K562 (cell line): ENCODE measurements at regions not wholly inside any gene's neighbourhood (a gene's known extent, or its start where the extent isn't known, plus 50 kb on each side); places are given as distances from the start of the nearest gene placed in this dataset.

Experiments
- CEBPB ChIP-seq: fragments of 450-650 bp; IDR thresholded peaks from 2 replicates; pipeline ENCODE4 v1.6.1; 2016; ENCODE audit warnings: missing genetic modification characterization, missing compliant biosample characterization
- DLX4 ChIP-seq: fragments of 250-450 bp; sonication (Bioruptor Pico); IDR thresholded peaks from 2 replicates; pipeline ENCODE4 v1.6.1; 2021; ENCODE audit warnings: mild to moderate bottlenecking
- GTF2E2 ChIP-seq: fragments of 200-800 bp; sonication (Bioruptor generic); IDR thresholded peaks from 2 replicates; pipeline ENCODE4 v1.6.1; 2016; ENCODE audit warnings: missing genetic modification characterization, missing compliant biosample characterization
- MLX ChIP-seq, 2 experiments: fragments of 450-650 bp in 1 of 2; sonication (generic) in 1 of 2; formaldehyde crosslinking; conservative IDR thresholded peaks; 2 replicates each; pipeline versions ENCODE4 v1.4.0 to v1.8.1; 2020 to 2022; ENCODE audit warnings: mild to moderate bottlenecking in 1 of 2, missing genetic modification reagents in 1 of 2
- POLR2A ChIP-seq: fragments of 450-650 bp; conservative IDR thresholded peaks from 2 replicates; pipeline ENCODE4 v1.6.1; 2016
- RBM15 ChIP-seq: fragments of 200-400 bp; formaldehyde crosslinking; IDR thresholded peaks from 2 replicates; pipeline ENCODE4 v1.6.1; 2018; ENCODE audit warnings: mild to moderate bottlenecking, low read length, moderate library complexity; ENCODE audit not compliant: insufficient read depth
- ZNF133 ChIP-seq: fragments of 250-450 bp; sonication (Bioruptor Pico); IDR thresholded peaks from 2 replicates; pipeline ENCODE4 v1.4.0; 2020; ENCODE audit warnings: mild to moderate bottlenecking
- ZNF561 ChIP-seq: fragments of 450-650 bp; formaldehyde crosslinking; conservative IDR thresholded peaks from 2 replicates; pipeline ENCODE4 v1.4.0; 2020; ENCODE audit warnings: mild to moderate bottlenecking, moderate library complexity

GRCh38 chr4:180106997-180107396 is 2136.2 kb upstream of the TENM3 start:
- TF ChIP-seq ZNF561 (CRISPR knock-in tag), result no peak
- no peak for TF ChIP-seq ZNF133 (CRISPR knock-in tag)
- TF ChIP-seq POLR2A, result no peak
- no peak for TF ChIP-seq MLX (CRISPR knock-in tag; conservative IDR thresholded peaks at IDR 0.05)
- no peak for TF ChIP-seq GTF2E2 (tag)
- TF ChIP-seq DLX4 (CRISPR knock-in tag), result no peak
- TF ChIP-seq CEBPB, result no peak
- TF ChIP-seq RBM15, result no peak
